Naive thymus-derived CD4-positive, alpha-beta T cell (primary cell): ENCODE measurements at regions not wholly inside any gene's neighbourhood (a gene's known extent, or its start where the extent isn't known, plus 50 kb on each side); places are given as distances from the start of the nearest gene placed in this dataset.
A peak's percentile ranks its signal among the peaks of the same experiment; 100 is the strongest.

Experiments used
- ATAC-seq: fragments of 150-1000 bp; cut with Tn5 transposase; 2 replicates; pipeline ENCODE4 v1.10.0; 2021; ENCODE audit warnings: mild to moderate bottlenecking, moderate library complexity
- CTCF ChIA-PET: fragments of 350-600 bp; sonication (Branson Sonifier 250); formaldehyde crosslinking; loops from one replicate; lab custom pipeline; 2021; ENCODE audit warnings: antibody characterized with exemption; lab: Charles Lee
- POLR2A ChIA-PET: fragments of 350-600 bp; sonication (Branson Sonifier 250); formaldehyde crosslinking; loops from one replicate; lab custom pipeline; 2021; ENCODE audit warnings: antibody characterized with exemption, inconsistent platforms; lab: Charles Lee
- DNase-seq, 9 donors: peaks; one replicate each; pipeline versions ENCODE4 v3.0.0 to v3.0.0-alpha.2; 2020 to 2022; ENCODE audit warnings: mixed read lengths in 1 of 9
- H3K27ac ChIP-seq: one replicate; pipeline ENCODE4 v1.7.0; 2013; ENCODE audit warnings: mild to moderate bottlenecking, low read depth, low read length, moderate library complexity
- H3K27me3 ChIP-seq, 2 donors: one replicate each; pipeline ENCODE4 v1.7.0; 2013; ENCODE audit warnings: low read length in 2 of 2, mild to moderate bottlenecking in 2 of 2, moderate library complexity in 2 of 2; ENCODE audit not compliant: control insufficient read depth in 2 of 2, insufficient read depth in 2 of 2
- H3K36me3 ChIP-seq, 3 experiments: 1 replicate in 2 of 3; 2 replicates in 1 of 3; pipeline ENCODE4 v1.7.0; 2013; ENCODE audit warnings: low read length in 3 of 3, mild to moderate bottlenecking in 3 of 3, moderate library complexity in 1 of 3; ENCODE audit not compliant: insufficient read depth in 3 of 3, control insufficient read depth in 2 of 3
- H3K4me1 ChIP-seq, 2 donors: one replicate each; pipeline ENCODE4 v1.7.0; 2013; ENCODE audit warnings: low read length in 2 of 2, mild to moderate bottlenecking in 2 of 2, moderate library complexity in 1 of 2; ENCODE audit not compliant: control insufficient read depth in 2 of 2, insufficient read depth in 2 of 2
- H3K4me3 ChIP-seq: 2 replicates; pipeline ENCODE4 v1.7.0; 2013; ENCODE audit warnings: mild to moderate bottlenecking, low read length
- H3K9me3 ChIP-seq, 3 experiments: 1 replicate in 2 of 3; 2 replicates in 1 of 3; pipeline ENCODE4 v1.7.0; 2013; ENCODE audit warnings: low read length in 3 of 3; ENCODE audit not compliant: control insufficient read depth in 2 of 3
- H3K27ac Mint-ChIP-seq, 9 donors: one replicate each; pipeline ENCODE4 v1.8.0; 2020 to 2022; ENCODE audit warnings: mixed read lengths in 9 of 9, mild to moderate bottlenecking in 8 of 9, moderate library complexity in 5 of 9, inconsistent platforms in 2 of 9
- H3K27me3 Mint-ChIP-seq, 5 donors: one replicate each; pipeline ENCODE4 v1.8.0; 2021 to 2022; ENCODE audit warnings: mixed read lengths in 5 of 5, mild to moderate bottlenecking in 1 of 5
- H3K36me3 Mint-ChIP-seq, 5 donors: one replicate each; pipeline ENCODE4 v1.8.0; 2020 to 2022; ENCODE audit warnings: mixed read lengths in 5 of 5, mild to moderate bottlenecking in 3 of 5, inconsistent platforms in 1 of 5
- H3K4me1 Mint-ChIP-seq, 7 donors: one replicate each; pipeline ENCODE4 v1.8.0; 2020 to 2022; ENCODE audit warnings: mixed read lengths in 7 of 7, mild to moderate bottlenecking in 3 of 7, inconsistent platforms in 1 of 7
- H3K4me3 Mint-ChIP-seq, 10 donors: one replicate each; pipeline ENCODE4 v1.8.0; 2020 to 2022; ENCODE audit warnings: mild to moderate bottlenecking in 10 of 10, mixed read lengths in 10 of 10, moderate library complexity in 6 of 10, inconsistent platforms in 2 of 10
- H3K9me3 Mint-ChIP-seq, 11 donors: one replicate each; pipeline ENCODE4 v1.8.0; 2020 to 2022; ENCODE audit warnings: mixed read lengths in 11 of 11, mild to moderate bottlenecking in 4 of 11, inconsistent platforms in 1 of 11, moderate library complexity in 1 of 11
- intact Hi-C, 2 donors: fragments of 100-400 bp; cut with micrococcal nuclease; formaldehyde crosslinking; loops; one replicate each; pipeline ENCODE4 v1.15.1; 2023

DNA sequence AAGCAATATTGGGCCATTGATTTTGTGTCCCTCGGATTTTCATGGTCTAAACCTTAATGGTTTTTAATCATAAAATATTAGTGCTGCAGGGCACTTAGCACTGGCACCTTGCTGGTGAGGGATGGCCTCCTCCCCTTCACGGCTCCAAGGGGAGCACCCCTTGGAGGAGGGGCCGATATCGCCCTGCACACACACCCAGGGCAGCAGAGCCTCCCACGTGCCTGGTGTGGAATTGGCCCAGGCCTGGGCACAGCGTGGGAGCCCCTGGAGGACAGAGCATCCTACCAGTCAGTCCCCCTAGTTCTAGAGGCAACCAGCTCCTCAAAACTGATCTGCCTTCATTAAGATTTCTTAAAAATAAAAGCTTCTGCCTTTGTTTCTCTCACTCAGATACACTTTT lies 90.7 kb upstream of the CSF3R start:
- H3K4me1 Mint-ChIP-seq: peaks cover 0 to 5% (median 0%) of the 10 kb centered on the region in 7 donors
- ATAC-seq (no peak), DNase-seq (no peak)
- H3K4me1 ChIP-seq: no peaks in the 10 kb centered on the region
- ChIA-PET CTCF (no interaction called here), POLR2A (no interaction called here)
- H3K27ac Mint-ChIP-seq: no peak overlapping the region
- intact Hi-C loops: no loop called here
- H3K4me3 Mint-ChIP-seq: no peak overlapping the region
- no peaks in the 10 kb centered on the region for H3K9me3 Mint-ChIP-seq
- H3K36me3 Mint-ChIP-seq: no peaks in the 10 kb centered on the region
- no peaks in the 10 kb centered on the region for H3K36me3 ChIP-seq
- H3K4me3 ChIP-seq: no peak overlapping the region
- H3K27me3 ChIP-seq: no peaks in the 10 kb centered on the region
- no peaks in the 10 kb centered on the region for H3K9me3 ChIP-seq
- peaks cover 22 to 36% (median 27%) of the 10 kb centered on the region in 5 donors for H3K27me3 Mint-ChIP-seq
- H3K27ac ChIP-seq: no peak overlapping the region

- intact Hi-C loops: no loop called here
These were observed 90.2 kb upstream of the CSF3R start for GRCh38 chr1:36572906-36573305.

GRCh38 chr1:36572142-36572715 lies 89.5 kb upstream of the CSF3R start:
- no peaks in the 10 kb centered on the region for H3K9me3 ChIP-seq
- intact Hi-C loops: no loop called here
- no peaks in the 10 kb centered on the region for H3K27me3 ChIP-seq
- POLR2A ChIA-PET: no interaction called here
- H3K4me3 ChIP-seq: no peak overlapping the region
- DNase-seq: no peak
- no peaks in the 10 kb centered on the region for H3K4me1 ChIP-seq
- no peaks in the 10 kb centered on the region for H3K36me3 Mint-ChIP-seq
- peak overlapping the region in 1 of 9 donors; percentile 42 for H3K27ac Mint-ChIP-seq
- ATAC-seq: no peak
- H3K4me3 Mint-ChIP-seq: no peak overlapping the region
- CTCF ChIA-PET: interaction anchor here (0.7 kb wide), 2 partner anchors 19 to 860 kb away, joined by 3 read pairs; no protein-coding TSS in a partner anchor
- peaks cover 22 to 36% (median 27%) of the 10 kb centered on the region in 5 donors for H3K27me3 Mint-ChIP-seq
- H3K9me3 Mint-ChIP-seq: no peaks in the 10 kb centered on the region
- no peaks in the 10 kb centered on the region for H3K36me3 ChIP-seq
- H3K27ac ChIP-seq: no peak overlapping the region
- peaks cover 0 to 5% (median 0%) of the 10 kb centered on the region in 7 donors for H3K4me1 Mint-ChIP-seq

More at GRCh38 chr1:36572906-36573305, 90.2 kb upstream of the CSF3R start:
- H3K4me3 Mint-ChIP-seq: no peak overlapping the region
- H3K4me3 ChIP-seq: no peak overlapping the region
- no peaks in the 10 kb centered on the region for H3K36me3 Mint-ChIP-seq
- H3K4me1 ChIP-seq: no peaks in the 10 kb centered on the region
- no peaks in the 10 kb centered on the region for H3K36me3 ChIP-seq
- H3K9me3 ChIP-seq: no peaks in the 10 kb centered on the region
- H3K27me3 ChIP-seq: no peaks in the 10 kb centered on the region
- ChIA-PET POLR2A (no interaction called here), CTCF (no interaction called here)
- H3K9me3 Mint-ChIP-seq: no peaks in the 10 kb centered on the region
- no peak overlapping the region for H3K27ac ChIP-seq
- ATAC-seq (no peak), DNase-seq (no peak)
- peaks cover 0 to 5% (median 0%) of the 10 kb centered on the region in 7 donors for H3K4me1 Mint-ChIP-seq
- no peak overlapping the region for H3K27ac Mint-ChIP-seq
- H3K27me3 Mint-ChIP-seq: peaks cover 22 to 36% (median 27%) of the 10 kb centered on the region in 5 donors

DNA sequence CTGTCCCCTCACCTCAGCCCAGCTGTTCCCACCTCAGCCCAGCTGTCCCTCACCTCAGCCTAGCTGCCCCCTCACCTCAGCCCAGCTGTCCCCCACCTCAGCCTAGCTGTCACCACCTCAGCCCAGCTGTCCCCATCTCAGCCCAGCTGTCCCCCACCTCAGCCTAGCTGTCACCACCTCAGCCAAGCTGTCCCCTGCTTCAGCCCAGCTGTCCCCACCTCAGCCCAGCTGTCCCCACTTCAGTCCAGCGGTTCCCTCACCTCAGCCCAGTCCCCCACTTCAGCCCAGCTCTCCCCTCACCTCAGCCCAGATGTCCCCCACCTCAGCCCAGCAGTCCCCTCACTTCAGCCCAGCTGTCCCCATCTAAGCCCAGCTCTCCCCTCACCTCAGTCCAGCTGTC lies 88.4 kb upstream of the CSF3R start:
- Mint-ChIP-seq H3K36me3 (no peaks in the 10 kb centered on the region), H3K4me3 (no peak overlapping the region), H3K27ac (no peak overlapping the region), H3K4me1 (peaks cover 0 to 4% (median 0%) of the 10 kb centered on the region in 7 donors), H3K9me3 (no peaks in the 10 kb centered on the region), H3K27me3 (peaks cover 22 to 36% (median 27%) of the 10 kb centered on the region in 5 donors)
- Histone ChIP-seq H3K36me3 (no peaks in the 10 kb centered on the region), H3K9me3 (no peaks in the 10 kb centered on the region), H3K27ac (no peak overlapping the region), H3K4me3 (no peak overlapping the region), H3K27me3 (no peaks in the 10 kb centered on the region), H3K4me1 (no peaks in the 10 kb centered on the region)
- DNase-seq (no peak), ATAC-seq (no peak)
- ChIA-PET POLR2A (no interaction called here), CTCF (no interaction called here)
- intact Hi-C loops: no loop called here

DNA sequence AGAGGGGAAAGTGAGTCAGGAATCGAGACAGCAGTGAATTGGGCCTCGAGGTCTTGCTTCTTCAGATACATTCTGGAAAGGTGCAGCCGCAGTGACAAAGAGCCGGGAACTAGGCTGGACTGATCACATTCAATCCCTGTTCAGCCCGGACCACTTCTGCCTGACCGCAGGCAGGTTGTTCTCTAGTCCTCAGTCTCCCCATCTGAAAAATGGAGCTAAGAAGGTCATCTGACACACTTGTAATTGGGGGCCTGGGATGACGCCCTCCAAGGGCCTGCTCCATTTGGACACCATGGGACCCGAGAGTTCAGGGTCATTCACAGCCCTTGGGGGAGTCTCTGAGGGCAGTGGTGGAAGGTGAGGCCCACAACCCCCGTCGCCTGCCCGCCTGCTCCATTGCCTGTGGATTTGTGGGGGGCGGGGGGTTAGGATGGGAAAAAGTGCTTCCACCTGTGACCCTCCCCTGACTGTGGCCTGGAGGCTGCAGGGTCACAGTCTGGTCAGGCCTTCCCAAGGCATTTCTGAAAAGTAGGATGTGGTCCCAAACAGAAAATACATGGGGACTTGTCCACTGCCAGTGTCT lies 87.9 kb upstream of the CSF3R start:
- no peak for ATAC-seq
- CTCF ChIA-PET: no interaction called here
- H3K27ac Mint-ChIP-seq: no peak overlapping the region

GRCh38 chr1:36570006-36570405 lies 87.3 kb upstream of the CSF3R start:
- Histone ChIP-seq H3K4me1 (no peaks in the 10 kb centered on the region), H3K4me3 (no peak overlapping the region), H3K36me3 (no peaks in the 10 kb centered on the region), H3K27me3 (no peaks in the 10 kb centered on the region), H3K9me3 (no peaks in the 10 kb centered on the region), H3K27ac (no peak overlapping the region)
- peaks cover 18 to 27% (median 23%) of the 10 kb centered on the region in 5 donors for H3K27me3 Mint-ChIP-seq
- ATAC-seq: no peak
- H3K27ac Mint-ChIP-seq: no peak overlapping the region
- H3K36me3 Mint-ChIP-seq: no peaks in the 10 kb centered on the region
- intact Hi-C loops: no loop called here
- ChIA-PET CTCF (no interaction called here), POLR2A (no interaction called here)
- no peak overlapping the region for H3K4me3 Mint-ChIP-seq
- H3K9me3 Mint-ChIP-seq: no peaks in the 10 kb centered on the region
- no peak for DNase-seq
- H3K4me1 Mint-ChIP-seq: no peaks in the 10 kb centered on the region

More for the DNA sequence above, 87.9 kb upstream of the CSF3R start:
- intact Hi-C loops: no loop called here
- no peak for DNase-seq
- no peak overlapping the region for H3K4me3 ChIP-seq
- H3K4me1 Mint-ChIP-seq: no peaks in the 10 kb centered on the region
- no peak overlapping the region for H3K27ac ChIP-seq
- no peaks in the 10 kb centered on the region for H3K9me3 ChIP-seq
- H3K9me3 Mint-ChIP-seq: no peaks in the 10 kb centered on the region
- H3K27me3 ChIP-seq: no peaks in the 10 kb centered on the region
- no peaks in the 10 kb centered on the region for H3K36me3 Mint-ChIP-seq
- no peaks in the 10 kb centered on the region for H3K4me1 ChIP-seq
- no peak overlapping the region for H3K4me3 Mint-ChIP-seq
- no peaks in the 10 kb centered on the region for H3K36me3 ChIP-seq
- peaks cover 20 to 32% (median 25%) of the 10 kb centered on the region in 5 donors for H3K27me3 Mint-ChIP-seq
- POLR2A ChIA-PET: no interaction called here
